ENCODE measurements at regions not wholly inside any gene's neighbourhood (a gene's known extent, or its start where the extent isn't known, plus 50 kb on each side); places are given as distances from the start of the nearest gene placed in this dataset.
"Not testable (repeated sequence)": the region's sequence is repeated elsewhere in the genome, so short reads cannot be mapped to it uniquely, and the experiment has no call there.

DNA sequence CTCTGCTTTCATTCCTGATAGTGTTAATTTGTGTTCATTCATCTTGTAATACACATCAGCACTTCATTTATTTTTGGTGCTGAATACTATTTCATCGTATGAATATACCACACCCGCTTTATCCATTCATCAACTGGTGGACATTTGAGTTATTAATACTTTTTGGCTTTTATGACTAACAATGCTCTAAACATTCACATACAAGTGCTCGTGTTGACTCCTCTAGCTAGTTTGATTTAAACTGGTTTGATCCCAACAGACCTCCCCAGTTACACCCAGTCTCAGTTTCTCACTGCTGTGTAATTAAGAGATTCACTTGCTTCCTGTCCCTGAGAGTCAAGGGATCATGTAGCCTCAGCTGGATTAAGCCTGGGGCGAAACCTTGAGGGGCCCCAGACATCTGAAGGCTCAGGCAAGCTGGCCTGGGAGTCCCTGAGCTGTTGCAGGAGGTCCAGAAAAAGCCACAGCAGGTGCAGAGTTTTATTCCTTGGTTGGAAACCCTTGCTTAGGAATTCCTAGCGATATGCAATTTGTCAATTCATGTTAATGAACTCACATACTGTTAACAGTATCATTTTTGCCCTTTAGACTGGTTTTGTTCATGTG, 52.8 kb upstream of the CLDN24 start:
- no peak for DNase-seq (ENCODE audit: low read depth)
- Histone ChIP-seq H3K4me3 (ENCODE audit: low read depth, low read length) (no peak overlapping the region), H3K27me3 (ENCODE audit: control insufficient read depth, insufficient read depth, low read length) (no peaks in the 10 kb centered on the region), H3K36me3 (ENCODE audit: control insufficient read depth, insufficient read depth, low read length) (no peaks in the 10 kb centered on the region)
- TF ChIP-seq, protein P1, sequence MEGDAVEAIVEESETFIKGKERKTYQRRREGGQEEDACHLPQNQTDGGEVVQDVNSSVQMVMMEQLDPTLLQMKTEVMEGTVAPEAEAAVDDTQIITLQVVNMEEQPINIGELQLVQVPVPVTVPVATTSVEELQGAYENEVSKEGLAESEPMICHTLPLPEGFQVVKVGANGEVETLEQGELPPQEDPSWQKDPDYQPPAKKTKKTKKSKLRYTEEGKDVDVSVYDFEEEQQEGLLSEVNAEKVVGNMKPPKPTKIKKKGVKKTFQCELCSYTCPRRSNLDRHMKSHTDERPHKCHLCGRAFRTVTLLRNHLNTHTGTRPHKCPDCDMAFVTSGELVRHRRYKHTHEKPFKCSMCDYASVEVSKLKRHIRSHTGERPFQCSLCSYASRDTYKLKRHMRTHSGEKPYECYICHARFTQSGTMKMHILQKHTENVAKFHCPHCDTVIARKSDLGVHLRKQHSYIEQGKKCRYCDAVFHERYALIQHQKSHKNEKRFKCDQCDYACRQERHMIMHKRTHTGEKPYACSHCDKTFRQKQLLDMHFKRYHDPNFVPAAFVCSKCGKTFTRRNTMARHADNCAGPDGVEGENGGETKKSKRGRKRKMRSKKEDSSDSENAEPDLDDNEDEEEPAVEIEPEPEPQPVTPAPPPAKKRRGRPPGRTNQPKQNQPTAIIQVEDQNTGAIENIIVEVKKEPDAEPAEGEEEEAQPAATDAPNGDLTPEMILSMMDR (IDR thresholded peaks at IDR 0.05; ENCODE audit: insufficient read depth, low read depth, low read length) = no peak
- CTCF ChIA-PET = interaction anchor here (1.2 to 2.5 kb wide), 2 partner anchors 13 to 32 kb away, joined by 3 to 5 read pairs; no protein-coding TSS in a partner anchor
- POLR2A ChIA-PET = no interaction called here

DNA sequence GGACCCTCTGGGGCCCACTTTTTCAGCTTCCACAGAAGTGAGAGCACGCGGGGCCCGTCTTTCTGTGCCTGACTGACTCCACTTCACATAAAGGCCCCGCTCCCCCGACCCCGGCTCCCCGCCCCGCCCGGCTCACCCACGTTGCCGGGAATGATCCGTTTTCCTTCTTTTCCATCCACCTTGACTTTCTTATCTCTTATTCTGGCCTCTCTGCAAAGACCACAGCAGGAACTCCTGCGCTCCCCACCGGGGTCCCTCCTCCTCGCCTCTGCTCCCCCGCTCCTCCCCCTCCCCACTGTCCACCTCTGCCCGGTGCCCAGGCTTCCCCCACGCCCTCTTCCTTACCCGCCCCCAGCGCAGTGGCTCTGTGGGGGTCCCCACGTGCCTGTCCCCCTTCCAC, 54.2 kb upstream of the CLDN24 start:
- Histone ChIP-seq H3K36me3 (ENCODE audit: control insufficient read depth, insufficient read depth, low read length) (no peaks in the 10 kb centered on the region), H3K27me3 (ENCODE audit: control insufficient read depth, insufficient read depth, low read length) (no peaks in the 10 kb centered on the region), H3K4me3 (ENCODE audit: low read depth, low read length) (no peak overlapping the region)
- TF ChIP-seq, protein P1 (IDR thresholded peaks at IDR 0.05; ENCODE audit: insufficient read depth, low read depth, low read length) = no peak
- no peak for DNase-seq (ENCODE audit: low read depth)
- ChIA-PET POLR2A (no interaction called here), CTCF (interaction anchor here (2.5 kb wide), 1 partner anchor 31 kb away, joined by 5 read pairs; no protein-coding TSS in a partner anchor)

DNA sequence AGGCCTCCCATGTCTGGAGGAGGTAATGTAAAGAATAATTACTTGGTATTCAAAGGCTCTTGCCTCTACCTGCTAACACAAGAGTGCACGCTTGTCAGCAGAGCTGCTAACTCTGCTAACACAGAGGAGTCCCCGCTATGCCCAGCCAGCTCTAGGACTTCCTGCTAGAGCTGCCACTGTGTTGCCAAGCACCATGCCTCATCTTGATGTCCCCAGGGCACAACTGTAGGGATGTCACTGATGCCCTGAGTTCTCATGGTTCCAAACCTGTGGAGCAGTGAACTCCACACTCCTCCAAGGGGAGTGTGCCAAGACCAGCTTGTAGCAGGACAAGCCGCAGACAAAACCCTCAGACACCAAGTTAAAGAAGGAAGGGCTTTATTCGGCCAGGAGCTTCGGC, 55.3 kb upstream of the CLDN24 start:
- Histone ChIP-seq H3K4me3 (ENCODE audit: low read depth, low read length) (no peak overlapping the region), H3K36me3 (ENCODE audit: control insufficient read depth, insufficient read depth, low read length) (no peaks in the 10 kb centered on the region), H3K27me3 (ENCODE audit: control insufficient read depth, insufficient read depth, low read length) (no peaks in the 10 kb centered on the region)
- DNase-seq (ENCODE audit: low read depth) = no peak
- ChIA-PET CTCF (no interaction called here), POLR2A (no interaction called here)
- TF ChIP-seq, protein P1 (IDR thresholded peaks at IDR 0.05; ENCODE audit: insufficient read depth, low read depth, low read length) = no peak

DNA sequence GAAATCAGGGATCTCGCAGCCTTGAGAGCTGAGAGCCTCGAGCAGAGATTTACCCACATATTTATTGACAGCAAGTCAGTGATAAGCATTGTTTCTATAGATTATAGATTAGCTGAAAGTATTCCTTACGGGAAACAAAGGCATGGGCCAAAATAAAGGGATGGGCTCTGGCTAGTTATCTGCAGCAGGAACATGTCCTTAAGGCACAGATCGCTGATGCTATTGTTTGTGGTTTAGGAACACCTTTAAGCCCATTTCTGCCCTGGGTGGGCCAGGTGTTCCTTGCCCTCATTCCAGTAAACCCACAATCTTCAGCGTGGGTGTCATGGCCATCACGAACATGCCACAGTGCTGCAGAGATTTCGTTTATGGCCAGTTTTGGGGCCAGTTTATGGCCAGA, 56.1 kb upstream of the CLDN24 start:
- H3K27me3 ChIP-seq (ENCODE audit: control insufficient read depth, insufficient read depth, low read length); POLR2A ChIA-PET; H3K4me3 ChIP-seq (ENCODE audit: low read depth, low read length); DNase-seq (ENCODE audit: low read depth); H3K36me3 ChIP-seq (ENCODE audit: control insufficient read depth, insufficient read depth, low read length): not testable (repeated sequence)
- CTCF ChIA-PET = interaction anchor here (1.0 to 1.3 kb wide), 3 partner anchors 9 to 28 kb away, joined by 3 read pairs; no protein-coding TSS in a partner anchor

DNA sequence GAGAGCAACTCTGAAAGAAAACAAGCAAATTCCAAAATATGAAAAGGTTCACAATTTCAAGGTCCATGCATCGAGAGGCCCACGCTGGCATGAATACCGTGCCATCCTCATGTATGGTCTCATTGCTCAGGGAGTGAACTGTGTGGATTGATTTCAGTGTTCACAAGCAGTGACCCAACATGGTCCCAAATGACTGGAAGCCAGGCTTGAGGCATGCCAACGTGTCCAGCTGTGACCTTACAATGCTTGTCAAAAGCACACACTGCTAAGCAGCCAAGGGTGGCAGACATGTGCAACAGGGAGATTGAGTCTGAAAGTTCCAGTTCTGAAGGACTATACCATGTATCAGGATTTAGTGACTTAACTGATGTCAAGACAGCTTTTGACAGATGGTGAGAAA, 58.7 kb upstream of the CLDN24 start:
- Histone ChIP-seq H3K27me3 (ENCODE audit: control insufficient read depth, insufficient read depth, low read length) (no peaks in the 10 kb centered on the region), H3K36me3 (ENCODE audit: control insufficient read depth, insufficient read depth, low read length) (no peaks in the 10 kb centered on the region), H3K4me3 (ENCODE audit: low read depth, low read length) (no peak overlapping the region)
- ChIA-PET POLR2A (no interaction called here), CTCF (interaction anchor here (0.7 kb wide), 1 partner anchor 26 kb away, joined by 3 read pairs; no protein-coding TSS in a partner anchor)
- TF ChIP-seq, protein P1 (IDR thresholded peaks at IDR 0.05; ENCODE audit: insufficient read depth, low read depth, low read length) = no peak
- no peak for DNase-seq (ENCODE audit: low read depth)

DNA sequence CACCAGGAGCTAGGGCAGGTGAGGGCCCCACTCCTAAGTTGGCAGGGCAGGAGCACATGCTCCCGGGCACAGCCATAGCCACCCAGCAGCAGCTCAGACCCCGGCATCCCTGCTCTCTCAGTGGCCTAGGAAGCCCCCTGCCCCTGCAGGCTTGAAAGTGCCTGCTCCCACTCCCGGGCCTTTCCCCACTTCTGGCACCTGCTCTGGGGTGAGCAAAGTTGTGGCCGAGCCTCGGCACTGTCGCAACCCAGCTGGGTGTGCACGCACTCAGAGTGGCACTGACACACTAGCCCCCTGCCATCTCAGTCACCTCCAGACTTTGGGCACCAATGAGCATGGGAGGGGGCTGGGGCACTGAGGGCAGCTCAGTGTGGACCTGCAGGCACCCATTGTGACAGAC, 60.8 kb upstream of the CDKN2AIP start:
- TF ChIP-seq, protein P1 (IDR thresholded peaks at IDR 0.05; ENCODE audit: insufficient read depth, low read depth, low read length) = no peak
- ChIA-PET POLR2A (no interaction called here), CTCF (no interaction called here)
- DNase-seq (ENCODE audit: low read depth) = no peak
- Histone ChIP-seq H3K4me3 (ENCODE audit: low read depth, low read length) (no peak overlapping the region), H3K27me3 (ENCODE audit: control insufficient read depth, insufficient read depth, low read length) (0 out of 2 replicates have a peak, but pooled peaks cover 2% of the 10 kb centered on the region), H3K36me3 (ENCODE audit: control insufficient read depth, insufficient read depth, low read length) (no peaks in the 10 kb centered on the region)

All from BJ (cell line).